HL-60 (cell line): ENCODE measurements at regions not wholly inside any gene's neighbourhood (a gene's known extent, or its start where the extent isn't known, plus 50 kb on each side); places are given as distances from the start of the nearest gene placed in this dataset.

Experiments
- DNase-seq, 2 experiments: peaks; one replicate each; pipeline ENCODE4 v3.0.0-alpha.2; 2010 to 2020; ENCODE audit warnings: low read depth in 1 of 2, low spot score in 1 of 2
- H3K27ac ChIP-seq: fragments of 250-450 bp; sonication (Bioruptor Pico); replicated peaks from 2 replicates; pipeline ENCODE4 v1.5.1; 2020; ENCODE audit warnings: mild to moderate bottlenecking, moderate library complexity
- H3K27me3 ChIP-seq: fragments of 250-450 bp; sonication (Bioruptor Pico); 2 replicates; pipeline ENCODE4 v1.5.1; 2021; ENCODE audit warnings: mild to moderate bottlenecking, moderate library complexity; ENCODE audit not compliant: insufficient read depth, poor library complexity, severe bottlenecking
- H3K4me3 ChIP-seq: replicated peaks from 2 replicates; pipeline ENCODE4 v1.5.1; 2011; ENCODE audit warnings: mild to moderate bottlenecking, control low read depth, low read length; ENCODE audit not compliant: insufficient read depth
- GABPA ChIP-seq: IDR thresholded peaks from 2 replicates; pipeline ENCODE4 v1.6.1; 2012; ENCODE audit warnings: low read depth
- POLR2AphosphoS5 ChIP-seq: IDR thresholded peaks from 2 replicates; pipeline ENCODE4 v1.6.1; 2012; ENCODE audit warnings: low read depth
- SPI1 ChIP-seq: IDR thresholded peaks from 2 replicates; pipeline ENCODE4 v1.6.1; 2012; ENCODE audit warnings: low read depth, mild to moderate bottlenecking, borderline replicate concordance
- TF ChIP-seq, protein P1 (sequence below): IDR thresholded peaks from 2 replicates; pipeline ENCODE4 v1.6.1; 2012; ENCODE audit warnings: low read depth; ENCODE audit not compliant: insufficient replicate concordance
- TF ChIP-seq, protein P2 (sequence below): IDR thresholded peaks from one replicate; pipeline ENCODE4 v1.5.1; 2011; ENCODE audit warnings: low read length, control low read depth, inconsistent platforms; ENCODE audit not compliant: insufficient read depth

DNA sequence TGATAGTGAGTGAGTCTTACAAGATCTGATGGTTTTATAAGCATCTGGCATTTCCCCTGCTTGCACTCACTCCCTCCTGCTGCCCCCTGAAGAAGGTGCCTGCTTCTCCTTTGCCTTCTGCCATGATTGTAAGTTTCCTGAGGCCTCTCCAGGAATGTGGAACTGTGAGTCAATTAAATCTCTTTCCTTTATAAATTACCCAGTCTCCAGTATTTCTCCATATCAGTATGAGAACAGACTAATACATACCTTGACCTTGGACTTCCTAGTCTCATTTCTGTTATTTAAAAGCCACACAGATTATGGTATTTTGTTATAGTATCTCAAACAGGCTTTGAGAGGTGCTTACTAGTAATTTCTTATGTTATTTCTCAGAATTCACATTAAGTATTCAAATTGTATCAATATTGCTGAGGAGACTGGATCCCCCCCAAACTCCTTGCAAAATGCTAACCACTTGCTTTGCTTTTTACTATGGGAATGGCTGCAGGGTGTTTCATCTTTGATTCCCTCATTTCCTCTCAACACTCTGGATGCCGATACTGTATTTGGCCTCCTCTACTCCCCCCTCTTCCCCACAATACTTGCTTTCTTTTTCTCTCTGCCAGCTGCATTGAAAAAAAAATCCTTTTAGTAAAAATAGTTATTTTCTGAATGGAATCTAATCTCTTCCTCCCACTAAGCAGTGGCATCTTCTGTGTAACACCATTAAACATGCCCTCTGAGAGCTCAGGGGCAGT is 96.9 kb upstream of the WLS start:
- TF ChIP-seq SPI1: no peak
- TF ChIP-seq POLR2AphosphoS5: no peak
- TF ChIP-seq, protein P1, sequence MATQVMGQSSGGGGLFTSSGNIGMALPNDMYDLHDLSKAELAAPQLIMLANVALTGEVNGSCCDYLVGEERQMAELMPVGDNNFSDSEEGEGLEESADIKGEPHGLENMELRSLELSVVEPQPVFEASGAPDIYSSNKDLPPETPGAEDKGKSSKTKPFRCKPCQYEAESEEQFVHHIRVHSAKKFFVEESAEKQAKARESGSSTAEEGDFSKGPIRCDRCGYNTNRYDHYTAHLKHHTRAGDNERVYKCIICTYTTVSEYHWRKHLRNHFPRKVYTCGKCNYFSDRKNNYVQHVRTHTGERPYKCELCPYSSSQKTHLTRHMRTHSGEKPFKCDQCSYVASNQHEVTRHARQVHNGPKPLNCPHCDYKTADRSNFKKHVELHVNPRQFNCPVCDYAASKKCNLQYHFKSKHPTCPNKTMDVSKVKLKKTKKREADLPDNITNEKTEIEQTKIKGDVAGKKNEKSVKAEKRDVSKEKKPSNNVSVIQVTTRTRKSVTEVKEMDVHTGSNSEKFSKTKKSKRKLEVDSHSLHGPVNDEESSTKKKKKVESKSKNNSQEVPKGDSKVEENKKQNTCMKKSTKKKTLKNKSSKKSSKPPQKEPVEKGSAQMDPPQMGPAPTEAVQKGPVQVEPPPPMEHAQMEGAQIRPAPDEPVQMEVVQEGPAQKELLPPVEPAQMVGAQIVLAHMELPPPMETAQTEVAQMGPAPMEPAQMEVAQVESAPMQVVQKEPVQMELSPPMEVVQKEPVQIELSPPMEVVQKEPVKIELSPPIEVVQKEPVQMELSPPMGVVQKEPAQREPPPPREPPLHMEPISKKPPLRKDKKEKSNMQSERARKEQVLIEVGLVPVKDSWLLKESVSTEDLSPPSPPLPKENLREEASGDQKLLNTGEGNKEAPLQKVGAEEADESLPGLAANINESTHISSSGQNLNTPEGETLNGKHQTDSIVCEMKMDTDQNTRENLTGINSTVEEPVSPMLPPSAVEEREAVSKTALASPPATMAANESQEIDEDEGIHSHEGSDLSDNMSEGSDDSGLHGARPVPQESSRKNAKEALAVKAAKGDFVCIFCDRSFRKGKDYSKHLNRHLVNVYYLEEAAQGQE: no peak
- TF ChIP-seq, protein P2, sequence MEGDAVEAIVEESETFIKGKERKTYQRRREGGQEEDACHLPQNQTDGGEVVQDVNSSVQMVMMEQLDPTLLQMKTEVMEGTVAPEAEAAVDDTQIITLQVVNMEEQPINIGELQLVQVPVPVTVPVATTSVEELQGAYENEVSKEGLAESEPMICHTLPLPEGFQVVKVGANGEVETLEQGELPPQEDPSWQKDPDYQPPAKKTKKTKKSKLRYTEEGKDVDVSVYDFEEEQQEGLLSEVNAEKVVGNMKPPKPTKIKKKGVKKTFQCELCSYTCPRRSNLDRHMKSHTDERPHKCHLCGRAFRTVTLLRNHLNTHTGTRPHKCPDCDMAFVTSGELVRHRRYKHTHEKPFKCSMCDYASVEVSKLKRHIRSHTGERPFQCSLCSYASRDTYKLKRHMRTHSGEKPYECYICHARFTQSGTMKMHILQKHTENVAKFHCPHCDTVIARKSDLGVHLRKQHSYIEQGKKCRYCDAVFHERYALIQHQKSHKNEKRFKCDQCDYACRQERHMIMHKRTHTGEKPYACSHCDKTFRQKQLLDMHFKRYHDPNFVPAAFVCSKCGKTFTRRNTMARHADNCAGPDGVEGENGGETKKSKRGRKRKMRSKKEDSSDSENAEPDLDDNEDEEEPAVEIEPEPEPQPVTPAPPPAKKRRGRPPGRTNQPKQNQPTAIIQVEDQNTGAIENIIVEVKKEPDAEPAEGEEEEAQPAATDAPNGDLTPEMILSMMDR: no peak
- TF ChIP-seq GABPA: no peak
- no peak for DNase-seq
- Histone ChIP-seq H3K4me3 (no peak overlapping the region), H3K27me3 (no peaks in the 10 kb centered on the region), H3K27ac (no peak overlapping the region)

DNA sequence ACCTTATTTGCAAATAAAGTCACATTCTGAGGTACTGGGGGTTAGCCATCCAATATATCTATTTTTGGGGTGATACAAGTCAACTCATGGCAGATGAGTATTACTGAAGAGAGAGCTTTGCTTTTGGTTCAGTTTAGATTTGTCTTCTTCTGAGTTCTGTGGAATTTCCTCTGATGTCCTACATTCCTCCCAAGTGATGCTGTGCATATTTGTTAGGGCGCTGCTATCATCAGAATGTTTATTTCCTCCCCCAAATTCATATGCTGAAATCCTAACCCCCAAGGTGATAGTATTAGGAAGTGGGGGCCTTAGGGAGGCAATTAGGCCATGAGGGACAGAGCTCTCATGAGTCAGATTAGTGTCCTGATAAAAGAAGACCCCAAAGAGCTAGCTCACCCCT is 96.2 kb upstream of the WLS start:
- H3K27me3 ChIP-seq: no peaks in the 10 kb centered on the region
- DNase-seq: no peak
- no peak for TF ChIP-seq GABPA
- no peak for TF ChIP-seq SPI1
- TF ChIP-seq POLR2AphosphoS5: no peak
- no peak overlapping the region for H3K27ac ChIP-seq
- H3K4me3 ChIP-seq: no peak overlapping the region

DNA sequence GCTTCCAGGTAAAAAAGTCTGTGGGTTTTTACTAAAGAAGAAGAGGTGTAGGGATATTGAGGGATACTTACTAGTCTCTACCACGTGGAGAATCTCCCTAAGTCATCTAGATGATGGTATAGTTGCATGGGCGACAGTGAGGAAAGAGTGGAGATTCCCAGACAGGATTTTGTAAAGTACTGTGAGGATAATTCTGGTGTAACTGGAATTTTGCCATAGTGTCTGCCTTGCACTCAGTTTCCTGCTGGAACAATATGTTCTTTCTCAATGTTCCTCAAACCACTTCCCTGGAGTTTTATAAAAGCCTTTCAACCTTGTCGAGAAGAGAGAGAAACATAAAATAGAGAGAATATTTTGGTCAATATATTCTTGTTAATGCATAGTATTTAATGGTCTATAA is 95.1 kb upstream of the WLS start:
- no peak for DNase-seq
- Histone ChIP-seq H3K27ac (no peak overlapping the region), H3K4me3 (no peak overlapping the region), H3K27me3 (no peaks in the 10 kb centered on the region)
- no peak for TF ChIP-seq SPI1
- TF ChIP-seq GABPA: no peak
- TF ChIP-seq POLR2AphosphoS5: no peak
- TF ChIP-seq, protein P2: no peak
- TF ChIP-seq, protein P1: no peak

DNA sequence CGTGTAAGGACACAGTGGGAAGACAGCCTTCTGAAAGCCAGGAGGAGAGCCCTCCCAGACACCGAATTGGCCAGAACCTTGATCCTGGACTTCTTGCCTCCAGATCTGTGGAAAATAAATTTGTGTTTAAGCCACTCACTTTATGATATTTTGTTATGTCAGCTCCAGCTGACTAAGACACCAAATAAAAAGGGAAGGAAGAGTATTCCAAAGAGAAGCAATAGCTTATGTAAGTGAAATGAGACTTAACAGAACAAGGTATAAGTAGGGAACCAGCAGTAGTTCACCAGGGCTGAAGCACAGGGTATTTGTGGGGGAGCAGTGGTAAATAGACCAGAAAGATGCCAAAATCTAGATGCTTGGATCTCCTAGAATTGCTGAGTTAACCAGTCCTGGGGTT is 94.2 kb upstream of the WLS start:
- Histone ChIP-seq H3K27me3 (no peaks in the 10 kb centered on the region), H3K27ac (no peak overlapping the region), H3K4me3 (no peak overlapping the region)
- no peak for DNase-seq
- TF ChIP-seq, protein P1: no peak
